GM18907 (cell line): ENCODE measurements at regions not wholly inside any gene's neighbourhood (a gene's known extent, or its start where the extent isn't known, plus 50 kb on each side); places are given as distances from the start of the nearest gene placed in this dataset.

ENCODE experiments used
- ATAC-seq: cut with Tn5 transposase; IDR thresholded peaks from one replicate; pipeline ENCODE4 v1.9.1; 2021; ENCODE audit warnings: mild to moderate bottlenecking, moderate library complexity; ENCODE audit not compliant: unreplicated experiment

- no peak for ATAC-seq
Measured at GRCh38 chr3:180092889-180093288, 56.2 kb upstream of the PEX5L start.

- no peak for ATAC-seq
Measured at GRCh38 chr3:180093535-180093934, 56.8 kb upstream of the PEX5L start.

DNA sequence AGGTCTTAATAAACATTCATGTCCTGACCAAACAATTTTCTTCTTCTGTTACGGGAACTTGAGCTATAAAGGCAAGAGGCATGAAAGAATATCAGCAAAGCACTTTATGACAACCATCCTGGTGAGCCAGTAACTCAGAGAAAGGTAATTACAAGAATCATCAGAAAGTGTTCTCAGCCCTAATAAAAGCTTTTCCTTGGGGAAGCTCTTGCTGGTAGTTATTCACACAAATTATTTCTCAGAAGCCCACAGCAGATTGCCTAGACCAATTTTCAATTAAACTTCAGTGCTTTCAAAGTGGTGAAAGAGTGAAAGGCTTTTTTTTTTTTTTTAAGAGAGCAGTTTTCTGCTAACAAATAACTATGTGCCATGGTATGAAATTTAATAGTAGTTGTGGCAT, 60.9 kb upstream of the PEX5L start:
- no peak for ATAC-seq

DNA sequence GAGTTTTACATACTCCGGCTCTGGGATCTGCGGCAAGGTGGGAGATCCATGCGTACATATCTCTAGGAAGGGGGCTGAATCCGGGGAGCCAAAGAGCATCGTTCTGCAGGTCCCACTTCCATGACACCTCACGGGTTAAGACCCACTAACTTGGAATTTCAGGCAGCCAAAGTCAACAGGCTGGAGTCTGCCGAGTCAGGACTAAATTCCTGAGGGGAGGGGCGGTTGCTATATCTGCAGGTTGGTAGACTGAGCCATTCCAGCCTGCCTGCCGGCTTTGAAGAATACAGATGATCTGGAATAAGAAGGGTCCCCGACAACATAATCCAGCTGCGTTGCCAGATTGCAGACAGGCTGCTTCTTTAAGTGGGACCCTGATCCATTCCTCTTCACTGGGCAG, 65.4 kb upstream of the PEX5L start:
- no peak for ATAC-seq

DNA sequence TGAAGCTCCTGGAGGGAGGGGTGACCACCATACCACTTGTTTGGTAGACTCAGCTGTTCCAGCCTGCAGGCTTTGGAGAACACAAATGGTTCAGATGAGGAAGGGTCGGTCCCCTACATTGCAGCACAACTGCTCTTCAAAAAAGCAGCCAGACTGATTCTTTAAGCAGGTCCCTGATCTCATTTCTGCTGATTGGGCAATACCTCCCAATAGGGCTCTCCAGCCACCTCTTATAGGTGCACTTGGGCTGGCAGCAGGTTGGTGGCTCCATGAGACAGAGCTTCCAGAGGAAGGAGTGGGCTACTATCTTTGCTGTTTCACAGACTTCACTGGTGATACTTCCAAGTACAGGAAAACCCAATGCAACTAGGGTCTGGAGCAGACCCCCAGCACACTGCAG, 65.9 kb upstream of the PEX5L start:
- no peak for ATAC-seq

- ATAC-seq: no peak
Measured at GRCh38 chr3:180116203-180116602, 79.5 kb upstream of the PEX5L start.

DNA sequence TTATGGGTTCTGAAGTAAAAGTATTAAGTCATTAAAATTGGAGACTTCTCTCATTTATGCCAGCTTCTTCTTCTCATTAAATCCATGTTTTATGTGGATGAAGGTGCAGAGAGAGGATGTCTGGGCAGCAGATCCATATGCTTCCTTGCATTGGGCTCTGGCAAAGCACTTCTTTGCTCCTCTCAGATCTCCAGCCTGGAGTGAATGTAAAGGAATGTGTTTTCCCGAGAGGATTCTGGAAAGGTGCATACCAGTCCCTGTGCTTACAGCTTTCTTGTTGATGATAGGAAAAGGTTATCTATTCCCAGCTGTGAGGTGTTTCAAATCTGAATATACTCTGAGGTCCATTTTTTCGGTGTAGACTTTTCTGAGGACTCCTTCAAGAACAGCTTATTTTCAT, 79.9 kb upstream of the PEX5L start:
- ATAC-seq: no peak

DNA sequence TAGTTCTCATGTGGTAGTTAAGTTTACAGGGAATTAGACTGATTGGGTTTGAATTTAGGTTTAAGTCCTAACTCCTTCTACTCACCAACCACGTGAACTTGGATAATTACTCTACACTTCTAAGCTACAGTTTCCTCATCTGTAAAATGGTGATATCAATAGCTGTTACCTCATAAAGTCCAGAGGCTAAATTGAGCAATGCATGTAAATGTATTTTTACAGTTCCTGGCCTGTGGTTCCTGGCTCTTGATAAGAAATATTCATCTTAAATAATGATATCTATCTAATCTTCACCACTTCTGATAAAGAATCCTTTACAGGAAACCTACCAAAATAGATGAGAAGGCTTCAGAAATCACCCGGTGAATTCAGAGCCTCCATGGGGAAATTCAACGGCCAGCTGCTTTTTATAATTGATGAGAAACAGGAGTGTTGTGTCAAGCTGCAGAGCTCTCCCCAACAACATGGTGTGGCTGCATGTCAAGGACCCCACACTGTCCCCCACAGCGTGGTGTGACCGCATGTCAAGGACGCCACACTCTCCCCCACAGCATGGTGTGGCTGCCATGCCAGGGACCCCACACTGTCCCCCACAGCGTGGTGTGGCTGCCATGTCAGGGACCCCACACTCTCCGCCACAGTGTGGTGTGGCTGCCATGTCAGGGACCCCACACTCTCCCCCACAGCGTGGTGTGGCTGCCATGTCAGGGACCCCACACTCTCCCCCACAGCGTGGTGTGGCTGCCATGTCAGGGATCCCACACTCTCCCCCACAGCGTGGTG, 80.8 kb upstream of the PEX5L start:
- ATAC-seq: no peak

GRCh38 chr3:180119567-180119966, 82.8 kb upstream of the PEX5L start:
- no peak for ATAC-seq

- ATAC-seq: no peak
Measured at GRCh38 chr3:180123928-180124327, 87.2 kb upstream of the PEX5L start.

GRCh38 chr3:180131169-180131568, 94.4 kb upstream of the PEX5L start:
- ATAC-seq: no peak

DNA sequence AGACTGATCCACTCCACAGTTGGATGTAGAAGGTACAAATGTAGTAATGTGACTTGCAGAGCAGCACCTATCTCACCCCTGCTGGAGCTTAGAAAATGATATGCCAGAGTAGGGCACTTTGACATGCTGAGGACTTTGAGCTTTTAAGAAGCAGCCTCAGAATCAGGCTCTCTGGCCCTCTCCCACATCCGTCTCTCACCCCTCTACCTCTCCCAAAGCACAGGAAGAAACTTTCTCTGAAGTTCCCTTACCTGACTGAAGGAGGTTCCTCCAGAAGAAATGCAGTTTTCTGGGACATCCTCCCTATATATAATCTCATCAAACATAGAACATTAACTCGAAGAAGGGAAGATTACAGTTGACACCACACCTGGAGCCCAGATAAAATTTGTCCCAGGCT, 98.4 kb upstream of the PEX5L start:
- ATAC-seq: no peak

GRCh38 chr3:180138871-180139270, 102.1 kb upstream of the PEX5L start:
- no peak for ATAC-seq

GRCh38 chr3:180142041-180142440, 105.3 kb upstream of the PEX5L start:
- no peak for ATAC-seq

DNA sequence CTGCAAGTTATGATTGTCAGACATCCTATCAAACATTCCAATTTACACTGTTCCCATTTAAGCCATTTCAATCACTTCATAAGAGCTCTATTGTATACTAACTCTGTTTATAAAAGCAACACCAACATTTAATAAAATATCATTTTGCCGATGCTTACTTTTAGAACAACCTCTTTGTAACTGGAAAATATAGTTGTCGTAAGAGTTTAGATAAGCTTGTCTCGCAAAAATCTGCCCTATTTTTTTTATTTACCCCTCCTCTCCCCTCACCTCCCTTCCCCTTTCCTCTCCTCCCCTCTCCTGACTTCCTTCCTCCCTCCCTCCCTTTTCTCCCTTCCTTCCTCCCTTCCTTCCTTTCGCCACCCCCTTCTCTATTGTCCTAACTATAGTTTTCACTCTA, 105.7 kb upstream of the PEX5L start:
- no peak for ATAC-seq

GRCh38 chr3:180161770-180162169, 125.0 kb upstream of the PEX5L start:
- no peak for ATAC-seq

- no peak for ATAC-seq
Measured at GRCh38 chr3:180175572-180175971, 138.8 kb upstream of the PEX5L start.

DNA sequence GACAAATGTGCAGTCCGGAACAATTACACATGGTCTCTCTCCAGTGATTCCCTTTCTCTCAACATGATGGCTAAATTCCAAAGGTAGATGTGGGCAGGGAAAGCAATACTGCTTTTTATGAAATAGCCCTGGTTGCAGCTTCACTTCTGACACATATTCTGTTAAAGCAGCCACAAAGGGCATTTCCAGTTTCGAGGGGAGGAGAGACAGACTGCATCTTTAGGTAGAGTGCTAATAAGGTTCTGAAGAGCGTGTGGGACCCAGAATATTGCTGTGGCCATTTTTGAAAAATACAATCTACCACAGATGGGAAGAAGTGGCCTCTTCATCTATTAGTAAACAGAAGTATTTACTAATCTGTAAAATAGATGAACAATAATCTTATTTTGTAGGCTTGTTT, 139.3 kb upstream of the PEX5L start:
- no peak for ATAC-seq

DNA sequence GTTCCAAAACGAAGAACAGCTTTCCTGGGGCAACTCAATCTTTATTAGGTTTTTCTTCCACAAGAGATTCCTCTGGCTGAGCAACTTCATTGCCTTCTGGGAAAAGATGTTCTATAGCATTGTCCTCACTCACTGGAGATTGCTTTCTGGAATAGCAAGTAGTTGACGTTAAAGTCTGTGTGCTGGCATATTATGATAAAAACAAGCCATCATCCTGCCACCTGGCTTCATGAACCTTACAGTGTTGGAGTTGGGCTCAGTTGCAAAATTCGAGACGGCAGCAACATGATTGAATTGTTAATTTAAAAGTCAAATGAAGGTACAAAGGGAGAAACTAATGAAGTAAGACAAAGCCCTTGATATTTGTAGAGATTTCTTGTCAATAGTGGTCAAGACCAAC, 140.5 kb upstream of the PEX5L start:
- no peak for ATAC-seq

- no peak for ATAC-seq
Measured at GRCh38 chr3:180179562-180179961, 142.8 kb upstream of the PEX5L start.

DNA sequence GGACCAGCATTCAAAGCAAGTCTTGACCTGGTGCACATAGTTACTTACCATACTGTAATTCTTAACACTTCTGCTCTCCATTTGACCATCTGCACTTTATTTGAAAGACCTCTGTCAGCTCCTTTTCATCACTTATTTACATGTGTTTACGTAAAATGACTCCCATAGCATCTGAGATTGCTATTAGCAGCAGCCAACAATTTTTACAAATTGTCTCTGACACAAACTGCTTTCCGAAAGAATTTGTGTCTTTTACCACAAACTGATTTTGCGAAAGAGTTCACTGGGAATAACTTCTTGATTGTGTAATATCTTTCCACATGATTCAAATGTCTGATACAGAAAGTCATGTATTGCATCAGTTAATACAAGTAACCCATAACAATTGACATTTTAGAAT, 144.1 kb upstream of the PEX5L start:
- ATAC-seq: no peak

GRCh38 chr3:180181387-180181786, 144.7 kb upstream of the PEX5L start:
- ATAC-seq: no peak

DNA sequence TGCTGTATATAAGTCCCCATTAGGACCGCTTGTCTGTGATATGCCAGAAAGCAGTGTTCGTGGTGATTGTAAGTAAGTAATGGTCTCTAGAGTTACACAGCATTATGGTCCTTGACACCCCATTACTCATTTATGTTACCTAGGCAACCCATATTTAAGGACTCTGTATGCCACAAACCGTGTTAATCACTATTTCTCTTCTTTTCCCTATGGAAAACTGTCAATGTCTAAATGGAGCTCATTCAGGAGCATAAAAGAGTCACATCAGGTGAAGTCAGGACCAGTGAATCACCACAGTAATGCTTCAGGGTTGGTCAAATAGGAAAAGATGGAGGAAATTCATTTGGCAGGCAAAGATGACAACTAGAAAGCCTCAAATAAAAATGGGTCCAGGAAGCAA, 146.6 kb upstream of the PEX5L start:
- ATAC-seq: no peak
